Small intestine (tissue), 7 donors: ENCODE measurements at regions not wholly inside any gene's neighbourhood (a gene's known extent, or its start where the extent isn't known, plus 50 kb on each side); places are given as distances from the start of the nearest gene placed in this dataset.

Experiments
- DNase-seq, 2 donors: peaks; one replicate each; pipeline versions ENCODE4 v3.0.0 to v3.0.0-alpha.2; 2013
- FAIRE-seq: peaks from 2 replicates; lab custom pipeline; 2012; peaks lifted over from hg19 to GRCh38; lab: Jason Lieb, UNC
- H3K27ac ChIP-seq, 3 donors: one replicate each; pipeline ENCODE4 v1.5.1; 2013; ENCODE audit warnings: low read length in 2 of 3, mild to moderate bottlenecking in 2 of 3, control low read depth in 1 of 3, inconsistent platforms in 1 of 3, low read depth in 1 of 3, moderate library complexity in 1 of 3
- H3K27me3 ChIP-seq, 3 donors: one replicate each; pipeline ENCODE4 v1.6.1; 2013; ENCODE audit warnings: low read length in 3 of 3, inconsistent platforms in 1 of 3; ENCODE audit not compliant: control insufficient read depth in 3 of 3, insufficient read depth in 3 of 3
- H3K36me3 ChIP-seq, 3 donors: one replicate each; pipeline ENCODE4 v1.6.1; 2013; ENCODE audit warnings: low read length in 3 of 3, inconsistent platforms in 1 of 3, low read depth in 1 of 3, mild to moderate bottlenecking in 1 of 3, moderate library complexity in 1 of 3; ENCODE audit not compliant: control insufficient read depth in 3 of 3, insufficient read depth in 2 of 3
- H3K4me1 ChIP-seq, 3 donors: one replicate each; pipeline ENCODE4 v1.6.1; 2013; ENCODE audit warnings: low read length in 2 of 3, inconsistent platforms in 1 of 3, low read depth in 1 of 3, mild to moderate bottlenecking in 1 of 3, moderate library complexity in 1 of 3; ENCODE audit not compliant: control insufficient read depth in 3 of 3, insufficient read depth in 2 of 3
- H3K4me3 ChIP-seq, 3 donors: one replicate each; pipeline ENCODE4 v1.5.1; 2013; ENCODE audit warnings: low read length in 3 of 3, control low read depth in 1 of 3, inconsistent platforms in 1 of 3, low read depth in 1 of 3, mild to moderate bottlenecking in 1 of 3, moderate library complexity in 1 of 3
- H3K9me3 ChIP-seq, 2 donors: one replicate each; pipeline ENCODE4 v1.6.1; 2013; ENCODE audit warnings: low read depth in 1 of 2, low read length in 1 of 2; ENCODE audit not compliant: control insufficient read depth in 2 of 2, insufficient read depth in 1 of 2
- WGBS, 3 donors: extraction: QIAGEN DNeasy Blood & Tissue Kit; methylation state at CpG; one replicate each; pipeline ENCODE4 v1.1.7; 2013; 5-methylcytosine and 5-hydroxymethylcytosine counted together
- donor health status: healthy with polysubstance abuse.
- donor health status: control.
- donor health status: control.
- donor health status: Bipolar disorder and iron deficiency.
- donor health status: healthy.

- no peak overlapping the region for H3K4me3 ChIP-seq
- FAIRE-seq (no peak), DNase-seq (no peak)
- 74 to 90% (median 84%) methylated on average over 5 of the region's 5 CpGs for WGBS, 3 donors
- H3K9me3 ChIP-seq, result peaks cover 0 to 36% of the 10 kb centered on the region in 2 donors
- H3K36me3 ChIP-seq, result no peaks in the 10 kb centered on the region
- no peaks in the 10 kb centered on the region for H3K4me1 ChIP-seq
- no peak overlapping the region for H3K27ac ChIP-seq
- no peaks in the 10 kb centered on the region for H3K27me3 ChIP-seq
These were observed 319.9 kb downstream of the TMEM121 start for GRCh38 chr14:105846312-105846711.

GRCh38 chr14:105847400-105847799 lies 321.0 kb downstream of the TMEM121 start:
- Histone ChIP-seq H3K9me3 (peaks cover 0 to 38% of the 10 kb centered on the region in 2 donors), H3K4me3 (no peak overlapping the region), H3K27me3 (no peaks in the 10 kb centered on the region), H3K27ac (no peak overlapping the region), H3K36me3 (no peaks in the 10 kb centered on the region), H3K4me1 (no peaks in the 10 kb centered on the region)
- no peak for DNase-seq
- no peak for FAIRE-seq
- 92 to 94% (median 93%) methylated on average over 14 of the region's 14 CpGs for WGBS, 3 donors

GRCh38 chr14:105848570-105848969 lies 322.2 kb downstream of the TMEM121 start:
- 57 to 87% (median 70%) methylated on average over 2 of the region's 2 CpGs for WGBS, 3 donors
- DNase-seq (no peak), FAIRE-seq (no peak)
- no peaks in the 10 kb centered on the region for H3K4me1 ChIP-seq
- peaks cover 0 to 44% of the 10 kb centered on the region in 2 donors for H3K9me3 ChIP-seq
- no peak overlapping the region for H3K27ac ChIP-seq
- no peak overlapping the region for H3K4me3 ChIP-seq
- no peaks in the 10 kb centered on the region for H3K36me3 ChIP-seq
- H3K27me3 ChIP-seq, result no peaks in the 10 kb centered on the region

GRCh38 chr14:105849933-105850626 lies 323.7 kb downstream of the TMEM121 start:
- 73 to 84% (median 81%) methylated on average over 9 to 11 of the region's 11 CpGs for WGBS, 3 donors
- Histone ChIP-seq H3K9me3 (peaks cover 0 to 47% of the 10 kb centered on the region in 2 donors), H3K4me1 (no peaks in the 10 kb centered on the region), H3K4me3 (no peak overlapping the region), H3K27ac (no peak overlapping the region), H3K27me3 (no peaks in the 10 kb centered on the region), H3K36me3 (no peaks in the 10 kb centered on the region)
- FAIRE-seq (no peak), DNase-seq (no peak)

- Histone ChIP-seq H3K4me3 (no peak overlapping the region), H3K27ac (no peak overlapping the region), H3K27me3 (no peaks in the 10 kb centered on the region), H3K36me3 (no peaks in the 10 kb centered on the region), H3K9me3 (peaks cover 0 to 46% of the 10 kb centered on the region in 2 donors), H3K4me1 (no peaks in the 10 kb centered on the region)
- 86 to 89% (median 87%) methylated on average over 27 of the region's 27 CpGs for WGBS, 3 donors
- FAIRE-seq (no peak), DNase-seq (no peak)
These were observed 324.6 kb downstream of the TMEM121 start for GRCh38 chr14:105850853-105851581.

- Histone ChIP-seq H3K36me3 (no peaks in the 10 kb centered on the region), H3K27ac (no peak overlapping the region), H3K9me3 (peaks cover 0 to 50% of the 10 kb centered on the region in 2 donors), H3K27me3 (no peaks in the 10 kb centered on the region), H3K4me1 (no peaks in the 10 kb centered on the region), H3K4me3 (no peak overlapping the region)
- DNase-seq (no peak), FAIRE-seq (no peak)
- 82 to 85% (median 85%) methylated on average over 24 to 26 of the region's 26 CpGs for WGBS, 3 donors
These were observed 325.5 kb downstream of the TMEM121 start for GRCh38 chr14:105851716-105852377.

GRCh38 chr14:105852378-105853088 lies 326.1 kb downstream of the TMEM121 start:
- Histone ChIP-seq H3K4me1 (no peaks in the 10 kb centered on the region), H3K36me3 (no peaks in the 10 kb centered on the region), H3K27me3 (no peaks in the 10 kb centered on the region), H3K27ac (no peak overlapping the region), H3K4me3 (no peak overlapping the region), H3K9me3 (peaks cover 0 to 57% of the 10 kb centered on the region in 2 donors)
- FAIRE-seq (no peak), DNase-seq (no peak)
- 79 to 84% (median 81%) methylated on average over 12 to 17 of the region's 17 CpGs for WGBS, 3 donors
